HCT116 (cell line): ENCODE measurements at regions not wholly inside any gene's neighbourhood (a gene's known extent, or its start where the extent isn't known, plus 50 kb on each side); places are given as distances from the start of the nearest gene placed in this dataset.

ENCODE experiments used
- ATAC-seq: fragments of 200-7000 bp; cut with Tn5 transposase; 2 replicates; pipeline ENCODE4 v1.9.1; 2020; ENCODE audit warnings: mild to moderate bottlenecking, moderate library complexity
- BruUV-seq: library from RNA; stranded (reverse); fragments of 400-500 nt; replicated peaks from 2 replicates; lab custom pipeline; 2021; lab: Mats Ljungman, UMichigan
- CTCF ChIA-PET: fragments of 300-600 bp; sonication (Branson Sonifier 250); formaldehyde crosslinking; loops from one replicate; lab custom pipeline; 2021; ENCODE audit warnings: antibody characterized with exemption; lab: Charles Lee
- POLR2A ChIA-PET: fragments of 300-600, 350-600 bp; sonication (Branson Sonifier 250); formaldehyde crosslinking; loops from one replicate; lab custom pipeline; 2021; ENCODE audit warnings: antibody characterized with exemption; lab: Charles Lee
- RAD21 ChIA-PET, 2 experiments: fragments of 300-600 bp; sonication (Branson Sonifier 250); formaldehyde crosslinking; loops; one replicate each; lab custom pipeline; 2023; ENCODE audit warnings: low total read pairs in 2 of 2; ENCODE audit not compliant: uncharacterized antibody in 2 of 2, unreplicated experiment in 2 of 2, low non-redundant PET in 1 of 2; lab: Charles Lee
- DNase-seq: peaks from one replicate; pipeline ENCODE4 v3.0.0-alpha.2; 2010; ENCODE audit warnings: low read depth, low spot score
- H2AFZ ChIP-seq: fragments of 200-600 bp; shearing (Covaris generic), sonication (generic); 2 replicates; pipeline ENCODE4 v1.6.1; 2017; ENCODE audit warnings: low read depth, mixed run types, mixed read lengths, antibody characterized with exemption, low read length; ENCODE audit not compliant: poor library complexity, severe bottlenecking
- H3K27ac ChIP-seq: 2 replicates; pipeline ENCODE4 v1.5.1; 2012; ENCODE audit warnings: low read depth, low read length
- H3K27me3 ChIP-seq: fragments of 200-600 bp; sonication (generic); 2 replicates; pipeline ENCODE4 v1.6.1; 2016; ENCODE audit warnings: mixed run types, low read length, mixed read lengths; ENCODE audit not compliant: insufficient read depth
- H3K36me3 ChIP-seq, 2 experiments: fragments of 200-500 bp in 1 of 2; fragments of 200-600 bp in 1 of 2; sonication (Bioruptor generic) in 1 of 2; sonication (generic) in 1 of 2; 2 replicates each; pipeline versions ENCODE4 v1.5.1 to v1.6.1; 2014 to 2016; ENCODE audit warnings: low read length in 2 of 2, inconsistent platforms in 1 of 2, mixed read lengths in 1 of 2, mixed run types in 1 of 2; ENCODE audit not compliant: insufficient read depth in 2 of 2, control insufficient read depth in 1 of 2
- H3K4me1 ChIP-seq, 2 experiments: fragments of 200-600 bp in 1 of 2; sonication (generic) in 1 of 2; 2 replicates each; pipeline versions ENCODE4 v1.5.1 to v1.6.1; 2012 to 2017; ENCODE audit warnings: low read length in 2 of 2, inconsistent platforms in 1 of 2, mild to moderate bottlenecking in 1 of 2, mixed read lengths in 1 of 2, mixed run types in 1 of 2, moderate library complexity in 1 of 2; ENCODE audit not compliant: insufficient read depth in 2 of 2, control insufficient read depth in 1 of 2
- H3K4me2 ChIP-seq: fragments of 200-600 bp; sonication (generic); 2 replicates; pipeline ENCODE4 v1.6.1; 2017; ENCODE audit warnings: mixed run types, low read length, mixed read lengths
- H3K4me3 ChIP-seq, 2 experiments: fragments of 200-600 bp in 1 of 2; sonication (generic) in 1 of 2; replicated peaks in 1 of 2; 2 replicates each; pipeline ENCODE4 v1.5.1; 2011 to 2016; ENCODE audit warnings: low read length in 2 of 2, control low read depth in 1 of 2, low read depth in 1 of 2, mild to moderate bottlenecking in 1 of 2, mixed read lengths in 1 of 2, mixed run types in 1 of 2
- H3K79me2 ChIP-seq: fragments of 200-600 bp; sonication (generic); 2 replicates; pipeline ENCODE4 v1.6.1; 2017; ENCODE audit warnings: mild to moderate bottlenecking, mixed run types, low read length, moderate library complexity, mixed read lengths; ENCODE audit not compliant: insufficient read depth
- H3K9ac ChIP-seq: fragments of 200-600 bp; sonication (generic); 2 replicates; pipeline ENCODE4 v1.6.1; 2016; ENCODE audit warnings: low read length, mixed read lengths
- H3K9me2 ChIP-seq: fragments of 200-600 bp; sonication (generic), shearing (Covaris generic); 2 replicates; pipeline ENCODE4 v1.6.1; 2017; ENCODE audit warnings: mixed run types, mild to moderate bottlenecking, moderate library complexity; ENCODE audit not compliant: insufficient read depth
- H3K9me3 ChIP-seq, 2 experiments: fragments of 200-500 bp in 1 of 2; fragments of 200-600 bp in 1 of 2; sonication (Bioruptor generic) in 1 of 2; sonication (generic) in 1 of 2; 2 replicates each; pipeline ENCODE4 v1.6.1; 2014 to 2017; ENCODE audit warnings: low read length in 2 of 2, mixed read lengths in 2 of 2, inconsistent platforms in 1 of 2, low read depth in 1 of 2, mild to moderate bottlenecking in 1 of 2, mixed run types in 1 of 2, moderate library complexity in 1 of 2; ENCODE audit not compliant: control insufficient read depth in 1 of 2, insufficient read depth in 1 of 2
- H4K20me1 ChIP-seq: fragments of 200-600 bp; sonication (generic), shearing (Covaris generic); 2 replicates; pipeline ENCODE4 v1.6.1; 2017; ENCODE audit warnings: mixed run types, mild to moderate bottlenecking, moderate library complexity; ENCODE audit not compliant: insufficient read depth
- CBX3 ChIP-seq: IDR thresholded peaks from 2 replicates; pipeline ENCODE4 v1.6.1; 2012; ENCODE audit warnings: low read depth
- CEBPB ChIP-seq: IDR thresholded peaks from 2 replicates; pipeline ENCODE4 v1.6.1; 2012; ENCODE audit warnings: low read depth
- CTCF ChIP-seq, 3 experiments: fragments of 200-600 bp in 1 of 3; sonication (generic) in 1 of 3; IDR thresholded peaks in 2 of 3; conservative IDR thresholded peaks in 1 of 3; 2 replicates each; pipeline ENCODE4 v1.5.1; 2012 to 2017; ENCODE audit warnings: low read depth in 2 of 3, low read length in 2 of 3, antibody characterized with exemption in 1 of 3, borderline replicate concordance in 1 of 3, control low read depth in 1 of 3, mild to moderate bottlenecking in 1 of 3, mixed read lengths in 1 of 3, mixed run types in 1 of 3, moderate library complexity in 1 of 3; ENCODE audit not compliant: insufficient read depth in 1 of 3
- EGR1 ChIP-seq: IDR thresholded peaks from 2 replicates; pipeline ENCODE4 v1.6.1; 2012; ENCODE audit warnings: low read depth
- EZH2phosphoT487 ChIP-seq: fragments of 200-600 bp; IDR thresholded peaks from 2 replicates; pipeline ENCODE4 v1.6.1; 2018; ENCODE audit warnings: antibody characterized with exemption, borderline replicate concordance
- JUND ChIP-seq: IDR thresholded peaks from 2 replicates; pipeline ENCODE4 v1.6.1; 2012
- MAX ChIP-seq: IDR thresholded peaks from 2 replicates; pipeline ENCODE4 v1.6.1; 2012
- POLR2AphosphoS5 ChIP-seq: IDR thresholded peaks from 2 replicates; pipeline ENCODE4 v1.6.1; 2011; ENCODE audit warnings: mild to moderate bottlenecking, low read depth, low read length, moderate library complexity
- SP1 ChIP-seq: IDR thresholded peaks from 2 replicates; pipeline ENCODE4 v1.6.1; 2012; ENCODE audit warnings: low read depth
- SRF ChIP-seq: IDR thresholded peaks from 2 replicates; pipeline ENCODE4 v1.6.1; 2012; ENCODE audit warnings: low read depth
- TCF7L2 ChIP-seq: IDR thresholded peaks from 2 replicates; pipeline ENCODE4 v1.7.0; 2011; ENCODE audit warnings: borderline replicate concordance, inconsistent platforms; ENCODE audit not compliant: insufficient read depth, insufficient read length; ENCODE audit errors: extremely low read depth
- ZBTB33 ChIP-seq: IDR thresholded peaks from 2 replicates; pipeline ENCODE4 v1.6.1; 2011; ENCODE audit warnings: mild to moderate bottlenecking, low read length, moderate library complexity; ENCODE audit not compliant: insufficient replicate concordance; ENCODE audit errors: extremely low read depth
- ZNF274 ChIP-seq: fragments of 200-500 bp; sonication (Bioruptor generic); IDR thresholded peaks from 2 replicates; pipeline ENCODE4 v1.6.1; 2014; ENCODE audit warnings: mild to moderate bottlenecking, low read depth, low read length, inconsistent platforms
- intact Hi-C: fragments of 100-400 bp; cut with micrococcal nuclease; formaldehyde crosslinking; loops from 2 replicates; pipeline ENCODE4 v1.10.0; 2022

GRCh38 chr20:55774628-55775027 lies 230.7 kb downstream of the CBLN4 start:
- Histone ChIP-seq H2AFZ (no peak overlapping the region), H3K9me2 (no peaks in the 10 kb centered on the region), H4K20me1 (no peaks in the 10 kb centered on the region), H3K36me3 (no peaks in the 10 kb centered on the region), H3K9me3 (peaks cover 16 to 26% of the 10 kb centered on the region in 2 experiments; a peak in 2 of 4 replicates), H3K79me2 (no peaks in the 10 kb centered on the region), H3K4me1 (no peaks in the 10 kb centered on the region), H3K27me3 (no peaks in the 10 kb centered on the region), H3K9ac (no peak overlapping the region), H3K4me2 (no peak overlapping the region), H3K27ac (no peak overlapping the region), H3K4me3 (no peak overlapping the region)
- ChIA-PET CTCF (no interaction called here), POLR2A (no interaction called here), RAD21 (no interaction called here)
- intact Hi-C loops, result no loop called here
- TF ChIP-seq MAX (no peak), TCF7L2 (no peak), JUND (no peak), SRF (no peak), EGR1 (no peak), SP1 (no peak), CTCF (IDR thresholded peaks at IDR 0.05 in 2 of 3, conservative IDR thresholded peaks at IDR 0.05 in 1 of 3; ENCODE audit: borderline replicate concordance in 1 of 3, insufficient read depth in 1 of 3, low read depth in 2 of 3, low read length in 2 of 3) (no peak), CEBPB (no peak), ZBTB33 (no peak), CBX3 (no peak), ZNF274 (no peak), POLR2AphosphoS5 (no peak), EZH2phosphoT487 (no peak)
- no TSS peak for BruUV-seq
- no peak for DNase-seq
- ATAC-seq, result no peak
